B cell (primary cell): ENCODE measurements at regions not wholly inside any gene's neighbourhood (a gene's known extent, or its start where the extent isn't known, plus 50 kb on each side); places are given as distances from the start of the nearest gene placed in this dataset.

Experiments
- ATAC-seq: fragments of 200-7000 bp; cut with Tn5 transposase; one replicate; pipeline ENCODE4 v1.10.0; 2021; ENCODE audit warnings: low read depth, mild to moderate bottlenecking, moderate number of reproducible peaks, moderate library complexity
- CTCF ChIA-PET: fragments of 350-600 bp; sonication (Branson Sonifier 250); formaldehyde crosslinking; loops from one replicate; lab custom pipeline; 2021; ENCODE audit warnings: antibody characterized with exemption, inconsistent platforms; lab: Charles Lee
- POLR2A ChIA-PET: fragments of 350-600 bp; sonication (Branson Sonifier 250); formaldehyde crosslinking; loops from one replicate; lab custom pipeline; 2021; ENCODE audit warnings: antibody characterized with exemption; lab: Charles Lee
- DNase-seq: peaks from one replicate; pipeline ENCODE4 v3.0.0; 2013
- H2AFZ ChIP-seq: 2 replicates; pipeline ENCODE4 v1.6.1; 2012; ENCODE audit warnings: mild to moderate bottlenecking, low read depth, low read length; ENCODE audit not compliant: insufficient read depth, poor library complexity, severe bottlenecking
- H3K27ac ChIP-seq, 2 donors: 1 replicate in 1 of 2; 2 replicates in 1 of 2; pipeline ENCODE4 v1.5.1; 2012 to 2013; ENCODE audit warnings: low read length in 2 of 2, mild to moderate bottlenecking in 2 of 2, moderate library complexity in 1 of 2
- H3K27me3 ChIP-seq, 4 experiments: fragments of 200-600 bp in 1 of 4; sonication (generic) in 1 of 4; replicated peaks in 1 of 4; 1 replicate in 2 of 4; 2 replicates in 2 of 4; pipeline versions ENCODE4 v1.6.1 to v1.7.0; 2013 to 2016; ENCODE audit warnings: low read length in 3 of 4, mild to moderate bottlenecking in 2 of 4, mixed read lengths in 1 of 4, moderate library complexity in 1 of 4; ENCODE audit not compliant: insufficient read depth in 4 of 4, control insufficient read depth in 3 of 4; ENCODE audit errors: control extremely low read depth in 1 of 4
- H3K36me3 ChIP-seq, 2 experiments: replicated peaks in 1 of 2; 1 replicate in 1 of 2; 2 replicates in 1 of 2; pipeline versions ENCODE4 v1.6.1 to v1.7.1; 2013; ENCODE audit warnings: low read length in 1 of 2; ENCODE audit not compliant: insufficient read depth in 2 of 2, control insufficient read depth in 1 of 2; ENCODE audit errors: control extremely low read depth in 1 of 2, extremely low read depth in 1 of 2
- H3K4me1 ChIP-seq, 2 donors: fragments of 200-600 bp in 1 of 2; sonication (generic) in 1 of 2; 1 replicate in 1 of 2; 2 replicates in 1 of 2; pipeline versions ENCODE4 v1.5.1 to v1.6.1; 2013 to 2017; ENCODE audit warnings: low read length in 2 of 2; ENCODE audit not compliant: control insufficient read depth in 2 of 2, insufficient read depth in 2 of 2
- H3K4me2 ChIP-seq: replicated peaks from 2 replicates; pipeline ENCODE3; 2012; ENCODE audit warnings: mild to moderate bottlenecking, low read depth, low read length; ENCODE audit not compliant: poor library complexity, severe bottlenecking
- H3K4me3 ChIP-seq, 5 experiments: fragments of 200-600 bp in 1 of 5; sonication (generic) in 1 of 5; 1 replicate in 3 of 5; 2 replicates in 2 of 5; pipeline versions ENCODE4 v1.5.1 to v1.7.0; 2011 to 2016; ENCODE audit warnings: low read length in 4 of 5, mild to moderate bottlenecking in 4 of 5, low read depth in 2 of 5, control low read depth in 1 of 5, moderate library complexity in 1 of 5; ENCODE audit not compliant: insufficient read depth in 1 of 5; ENCODE audit errors: control extremely low read depth in 1 of 5, extremely low read depth in 1 of 5
- H3K79me2 ChIP-seq: fragments of 200-600 bp; sonication (generic); one replicate; pipeline ENCODE4 v1.6.0; 2016; ENCODE audit warnings: low read length; ENCODE audit not compliant: control insufficient read depth, insufficient read depth
- H3K9ac ChIP-seq: fragments of 200-600 bp; sonication (generic); 2 replicates; pipeline ENCODE4 v1.6.1; 2017; ENCODE audit warnings: mild to moderate bottlenecking, low read length, moderate library complexity
- H3K9me3 ChIP-seq, 3 donors: one replicate each; pipeline versions ENCODE4 v1.6.1 to v1.7.1; 2013; ENCODE audit warnings: low read length in 2 of 3; ENCODE audit not compliant: control insufficient read depth in 2 of 3, insufficient read depth in 1 of 3; ENCODE audit errors: control extremely low read depth in 1 of 3
- H4K20me1 ChIP-seq: 2 replicates; pipeline ENCODE4 v1.6.0; 2012; ENCODE audit warnings: mild to moderate bottlenecking, low read length; ENCODE audit not compliant: insufficient read depth, control insufficient read depth, poor library complexity, severe bottlenecking
- H3K27ac Mint-ChIP-seq: one replicate; pipeline ENCODE4 v1.8.0; 2021; ENCODE audit warnings: mixed read lengths
- H3K27me3 Mint-ChIP-seq: one replicate; pipeline ENCODE4 v1.8.0; 2021; ENCODE audit warnings: mixed read lengths
- H3K4me1 Mint-ChIP-seq: one replicate; pipeline ENCODE4 v1.8.0; 2021; ENCODE audit warnings: mixed read lengths
- H3K4me3 Mint-ChIP-seq: one replicate; pipeline ENCODE4 v1.8.0; 2021; ENCODE audit warnings: mixed read lengths
- H3K9me3 Mint-ChIP-seq: one replicate; pipeline ENCODE4 v1.8.0; 2022; ENCODE audit warnings: mixed read lengths; ENCODE audit not compliant: insufficient read depth
- CTCF ChIP-seq: fragments of 200-600 bp; IDR thresholded peaks from one replicate; pipeline ENCODE4 v1.8.0; 2022; ENCODE audit warnings: antibody characterized with exemption, mild to moderate bottlenecking
- EZH2 ChIP-seq: IDR thresholded peaks from 2 replicates; pipeline ENCODE4 v1.6.1; 2012; ENCODE audit warnings: borderline replicate concordance, low read depth, mild to moderate bottlenecking, moderate library complexity, low read length; ENCODE audit not compliant: insufficient read depth, poor library complexity, severe bottlenecking
- WGBS: methylation state at CpG from one replicate; pipeline ENCODE4 v1.1.5; 2013; ENCODE audit warnings: missing lambda C conversion rate; ENCODE audit not compliant: insufficient coverage; 5-methylcytosine and 5-hydroxymethylcytosine counted together
- intact Hi-C: fragments of 100-400 bp; cut with micrococcal nuclease; formaldehyde crosslinking; loops from one replicate; pipeline ENCODE4 v1.10.0; 2022

DNA sequence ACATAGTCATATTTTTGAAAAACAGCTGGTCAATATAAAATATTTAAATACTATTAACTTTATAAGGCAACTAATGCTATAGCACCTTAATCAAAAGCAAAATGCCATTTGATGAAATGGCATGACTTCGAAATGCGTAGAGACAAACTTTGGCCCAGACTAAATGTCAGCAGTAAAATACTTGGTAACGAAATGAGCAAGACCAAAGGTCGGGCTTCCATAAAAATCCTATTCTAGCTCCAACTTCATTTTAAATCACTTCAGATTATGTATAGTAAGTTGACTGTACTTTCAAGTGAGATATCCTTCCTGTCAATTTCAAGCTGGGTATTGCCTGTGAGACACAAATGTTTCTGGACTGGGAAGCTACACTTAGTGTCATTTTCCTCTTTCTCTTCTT is 805.4 kb upstream of the ZNF608 start:
- TF ChIP-seq EZH2: no peak
- TF ChIP-seq CTCF: no peak
- ATAC-seq: no peak
- ChIA-PET CTCF (no interaction called here), POLR2A (no interaction called here)
- H3K9me3 ChIP-seq: no peaks in the 10 kb centered on the region
- no CpG with 5 or more reads among the region's 4 CpGs for WGBS
- H3K4me3 ChIP-seq: no peak overlapping the region
- no peak overlapping the region for H3K9ac ChIP-seq
- no peak overlapping the region for H3K4me2 ChIP-seq
- H3K27ac ChIP-seq: no peak overlapping the region
- no peaks in the 10 kb centered on the region for H3K36me3 ChIP-seq
- Mint-ChIP-seq H3K27ac (no peak overlapping the region), H3K4me3 (no peak overlapping the region), H3K4me1 (no peaks in the 10 kb centered on the region), H3K9me3 (no peaks in the 10 kb centered on the region), H3K27me3 (no peaks in the 10 kb centered on the region)
- no peaks in the 10 kb centered on the region for H4K20me1 ChIP-seq
- H3K27me3 ChIP-seq: no peaks in the 10 kb centered on the region
- no peak for DNase-seq
- H2AFZ ChIP-seq: no peak overlapping the region
- no peaks in the 10 kb centered on the region for H3K4me1 ChIP-seq
- intact Hi-C loops: no loop called here
- no peaks in the 10 kb centered on the region for H3K79me2 ChIP-seq

DNA sequence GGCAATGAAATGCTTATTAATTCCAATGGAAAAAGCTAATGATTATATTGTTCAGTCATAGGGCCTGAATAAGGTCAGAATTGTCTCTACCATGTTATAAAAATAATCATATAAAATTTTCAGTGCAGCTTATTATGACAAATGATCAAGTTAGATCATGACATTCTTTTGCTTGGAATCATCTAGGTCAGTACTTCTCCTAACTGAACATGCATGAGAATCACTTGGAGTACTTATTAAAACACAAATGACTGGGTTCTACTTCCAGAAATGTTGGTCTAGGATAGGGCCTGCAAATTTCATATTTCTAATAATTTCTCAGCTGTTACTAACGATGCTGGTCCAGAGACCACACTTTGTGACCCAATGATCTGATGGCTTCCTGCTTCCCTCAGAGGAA is 806.0 kb upstream of the ZNF608 start:
- H3K79me2 ChIP-seq: no peaks in the 10 kb centered on the region
- H3K27me3 ChIP-seq: no peaks in the 10 kb centered on the region
- 90% methylated on average over 1 of the region's 1 CpG for WGBS
- no peaks in the 10 kb centered on the region for H3K9me3 Mint-ChIP-seq
- intact Hi-C loops: no loop called here
- no peaks in the 10 kb centered on the region for H4K20me1 ChIP-seq
- no peak overlapping the region for H2AFZ ChIP-seq
- TF ChIP-seq EZH2: no peak
- TF ChIP-seq CTCF: no peak
- H3K27me3 Mint-ChIP-seq: no peaks in the 10 kb centered on the region
- no peaks in the 10 kb centered on the region for H3K36me3 ChIP-seq
- H3K4me3 Mint-ChIP-seq: no peak overlapping the region
- H3K4me1 Mint-ChIP-seq: no peaks in the 10 kb centered on the region
- H3K4me1 ChIP-seq: no peaks in the 10 kb centered on the region
- H3K4me3 ChIP-seq: no peak overlapping the region
- POLR2A ChIA-PET: no interaction called here
- CTCF ChIA-PET: no interaction called here
- H3K27ac Mint-ChIP-seq: no peak overlapping the region
- no peak for DNase-seq
- no peak overlapping the region for H3K9ac ChIP-seq
- no peak overlapping the region for H3K27ac ChIP-seq
- no peak for ATAC-seq
- no peaks in the 10 kb centered on the region for H3K9me3 ChIP-seq
- H3K4me2 ChIP-seq: no peak overlapping the region
